ENCODE measurements at regions not wholly inside any gene's neighbourhood (a gene's known extent, or its start where the extent isn't known, plus 50 kb on each side); places are given as distances from the start of the nearest gene placed in this dataset.

- no peak for TF ChIP-seq CTCF (IDR thresholded peaks at IDR 0.05 in 2 of 3, conservative IDR thresholded peaks at IDR 0.05 in 1 of 3; ENCODE audit: borderline replicate concordance in 1 of 3, insufficient read depth in 1 of 3, low read depth in 2 of 3, low read length in 2 of 3)
- no peak for TF ChIP-seq POLR2A (IDR thresholded peaks at IDR 0.05; ENCODE audit: borderline replicate concordance, extremely low read depth, insufficient read depth, insufficient read length)
- TF ChIP-seq REST (IDR thresholded peaks at IDR 0.05; ENCODE audit: low read depth), result no peak
- TF ChIP-seq ZNF274 (IDR thresholded peaks at IDR 0.05; ENCODE audit: low read depth, low read length), result no peak
- no peak for TF ChIP-seq MAX (IDR thresholded peaks at IDR 0.05)
Observed at GRCh38 chr11:111086058-111086457, 159.5 kb upstream of the POU2AF2 start.
